Endothelial cell of umbilical vein (primary cell): ENCODE measurements at regions not wholly inside any gene's neighbourhood (a gene's known extent, or its start where the extent isn't known, plus 50 kb on each side); places are given as distances from the start of the nearest gene placed in this dataset.

Experiments
- BruUV-seq: library from RNA; stranded (reverse); fragments of 400-500 nt; replicated peaks from 2 replicates; lab custom pipeline; 2021; lab: Mats Ljungman, UMichigan
- CTCF ChIA-PET: fragments of 300-600, 350-600 bp; sonication (Branson Sonifier 250); formaldehyde crosslinking; loops from one replicate; lab custom pipeline; 2021; ENCODE audit warnings: antibody characterized with exemption, inconsistent platforms; lab: Charles Lee
- POLR2A ChIA-PET: fragments of 300-600, 350-600 bp; sonication (Branson Sonifier 250); formaldehyde crosslinking; loops from one replicate; lab custom pipeline; 2021; ENCODE audit warnings: antibody characterized with exemption, inconsistent platforms; lab: Charles Lee
- DNase-seq: peaks from one replicate; pipeline ENCODE4 v3.0.0-alpha.2; 2011; ENCODE audit warnings: low read depth, low spot score
- FAIRE-seq: peaks from 2 replicates; lab custom pipeline; 2011; peaks lifted over from hg19 to GRCh38; lab: Jason Lieb, UNC
- H2AFZ ChIP-seq: 2 replicates; pipeline ENCODE4 v1.6.0; 2012; ENCODE audit warnings: low read depth, low read length, control low read depth, inconsistent platforms
- H3K27ac ChIP-seq: 2 replicates; pipeline ENCODE4 v1.5.1; 2011; ENCODE audit warnings: low read depth, mild to moderate bottlenecking, control low read depth, low read length, moderate library complexity; ENCODE audit not compliant: insufficient read depth
- H3K27me3 ChIP-seq, 2 experiments: 2 replicates each; pipeline versions ENCODE4 v1.6.0 to v1.6.1; 2011; ENCODE audit warnings: low read length in 2 of 2, mixed read lengths in 1 of 2; ENCODE audit not compliant: control insufficient read depth in 2 of 2, insufficient read depth in 2 of 2
- H3K36me3 ChIP-seq, 2 experiments: 2 replicates in 1 of 2; 3 replicates in 1 of 2; pipeline ENCODE4 v1.5.1; 2011; ENCODE audit warnings: low read length in 2 of 2, mild to moderate bottlenecking in 1 of 2, moderate library complexity in 1 of 2; ENCODE audit not compliant: control insufficient read depth in 2 of 2, insufficient read depth in 2 of 2; ENCODE audit errors: extremely low read depth in 1 of 2
- H3K4me1 ChIP-seq: 3 replicates; pipeline ENCODE4 v1.5.1; 2011; ENCODE audit warnings: mild to moderate bottlenecking, low read length; ENCODE audit not compliant: control insufficient read depth, insufficient read depth; ENCODE audit errors: extremely low read depth
- H3K4me2 ChIP-seq: 2 replicates; pipeline ENCODE4 v1.6.1; 2011; ENCODE audit warnings: low read length, control low read depth, mixed read lengths; ENCODE audit not compliant: insufficient read depth
- H3K4me3 ChIP-seq, 3 experiments: fragments of 200-600 bp in 1 of 3; sonication (generic), shearing (Covaris generic) in 1 of 3; replicated peaks in 1 of 3; 2 replicates each; pipeline ENCODE4 v1.5.1; 2011 to 2016; ENCODE audit warnings: control low read depth in 3 of 3, low read length in 3 of 3, mild to moderate bottlenecking in 2 of 3, inconsistent platforms in 1 of 3, low read depth in 1 of 3, moderate library complexity in 1 of 3; ENCODE audit not compliant: insufficient read depth in 1 of 3
- H3K79me2 ChIP-seq: 2 replicates; pipeline ENCODE4 v1.6.0; 2012; ENCODE audit warnings: low read length, inconsistent platforms; ENCODE audit not compliant: control insufficient read depth, insufficient read depth
- H3K9ac ChIP-seq: replicated peaks from 2 replicates; pipeline ENCODE3; 2011; ENCODE audit warnings: low read length, control low read depth; ENCODE audit not compliant: insufficient read depth; ENCODE audit errors: extremely low read depth
- H3K9me1 ChIP-seq: replicated peaks from 3 replicates; pipeline ENCODE4 v1.6.0; 2011; ENCODE audit warnings: mild to moderate bottlenecking, low read length; ENCODE audit not compliant: control insufficient read depth, insufficient read depth; ENCODE audit errors: extremely low read depth
- H3K9me3 ChIP-seq: replicated peaks from 2 replicates; pipeline ENCODE4 v1.5.1; 2012; ENCODE audit warnings: low read length, inconsistent platforms; ENCODE audit not compliant: control insufficient read depth, insufficient read depth
- H4K20me1 ChIP-seq: replicated peaks from 2 replicates; pipeline ENCODE3; 2011; ENCODE audit warnings: mild to moderate bottlenecking, low read length; ENCODE audit not compliant: control insufficient read depth, insufficient read depth; ENCODE audit errors: extremely low read depth
- EZH2 ChIP-seq: IDR thresholded peaks from 2 replicates; pipeline ENCODE4 v1.6.1; 2012; ENCODE audit warnings: borderline replicate concordance, low read depth, mild to moderate bottlenecking, moderate library complexity, low read length, inconsistent platforms; ENCODE audit not compliant: severe bottlenecking
- FOS ChIP-seq: IDR thresholded peaks from 2 replicates; pipeline ENCODE4 v1.6.1; 2011; ENCODE audit warnings: mild to moderate bottlenecking, low read length, moderate library complexity, borderline replicate concordance; ENCODE audit not compliant: insufficient read depth
- GATA2 ChIP-seq: IDR thresholded peaks from 2 replicates; pipeline ENCODE4 v1.7.0; 2011; ENCODE audit warnings: low read depth, mild to moderate bottlenecking, moderate library complexity, mixed read lengths, low read length; ENCODE audit not compliant: insufficient read length, insufficient read depth
- JUN ChIP-seq: IDR thresholded peaks from 2 replicates; pipeline ENCODE4 v1.6.1; 2011; ENCODE audit warnings: borderline replicate concordance, low read depth; ENCODE audit not compliant: insufficient read length, insufficient read depth
- MYC ChIP-seq: IDR thresholded peaks from one replicate; pipeline ENCODE4 v1.6.1; 2011; ENCODE audit warnings: mild to moderate bottlenecking, low read depth, low read length
- POLR2A ChIP-seq: IDR thresholded peaks from 2 replicates; pipeline ENCODE4 v1.6.1; 2012; ENCODE audit warnings: low read depth, mild to moderate bottlenecking, control low read depth, low read length
- POLR2AphosphoS5 ChIP-seq: IDR thresholded peaks from 2 replicates; pipeline ENCODE4 v1.6.1; 2012; ENCODE audit warnings: low read depth, mild to moderate bottlenecking, control low read depth, low read length, moderate library complexity; ENCODE audit not compliant: insufficient read depth
- dilution Hi-C: fragments of 300-500 bp; cut with MboI; formaldehyde crosslinking; loops from one replicate; pipeline ENCODE4 v1.15.0; 2019; ENCODE audit warnings: low sequenced_read_pairs; ENCODE audit not compliant: extremely low pct_ligation_motif_present
- intact Hi-C: fragments of 100-400 bp; cut with micrococcal nuclease; formaldehyde crosslinking; loops from one replicate; pipeline ENCODE4 v1.10.0; 2022
- TF ChIP-seq, protein P1 (sequence below): IDR thresholded peaks from 2 replicates; pipeline ENCODE4 v1.6.1; 2011; ENCODE audit not compliant: insufficient read depth, insufficient read length
- TF ChIP-seq, protein P2 (sequence below), 2 donors: IDR thresholded peaks; 1 replicate in 1 of 2; 2 replicates in 1 of 2; pipeline ENCODE4 v1.5.1; 2011; ENCODE audit warnings: low read length in 2 of 2, mild to moderate bottlenecking in 2 of 2, moderate library complexity in 2 of 2, control low read depth in 1 of 2, inconsistent platforms in 1 of 2, low read depth in 1 of 2; ENCODE audit not compliant: insufficient read depth in 1 of 2; ENCODE audit errors: extremely low read depth in 1 of 2

DNA sequence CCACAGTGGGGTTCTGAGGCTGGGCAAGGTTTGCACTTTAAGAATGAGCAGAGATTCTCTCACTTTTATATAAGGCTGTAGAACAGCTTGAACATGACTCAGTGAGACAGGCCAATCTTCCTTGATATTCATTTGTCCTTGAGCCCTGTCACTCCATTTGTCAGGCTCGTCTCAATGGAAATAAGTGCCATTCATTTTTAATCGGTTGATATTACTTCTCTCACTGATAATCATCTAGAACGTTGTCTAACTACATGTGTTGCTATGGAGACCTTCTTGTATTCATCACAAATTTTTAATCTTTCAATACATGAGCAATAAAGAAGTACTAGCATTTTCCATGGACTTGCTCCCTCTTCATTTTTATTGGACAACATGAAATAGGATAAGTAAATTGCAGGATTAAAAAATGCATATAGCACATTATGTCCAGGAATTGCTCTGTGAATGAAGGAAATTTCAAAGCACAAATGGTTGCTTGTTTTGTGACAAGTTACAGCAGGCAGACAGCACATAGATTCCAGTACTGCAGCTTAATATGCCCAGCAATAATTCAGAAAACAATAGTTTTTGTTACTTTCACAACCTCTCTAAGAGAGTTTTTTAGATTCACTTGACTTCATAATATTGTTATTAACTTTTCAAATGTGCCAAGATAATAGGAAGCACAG is 1178.4 kb upstream of the ATXN8OS start:
- BruUV-seq: no TSS peak
- dilution Hi-C loops: no loop called here
- FAIRE-seq: no peak

More for the DNA sequence above, 1178.4 kb upstream of the ATXN8OS start:
- Histone ChIP-seq H3K4me2 (no peak overlapping the region), H4K20me1 (no peaks in the 10 kb centered on the region), H3K4me3 (no peak overlapping the region), H3K9me3 (no peaks in the 10 kb centered on the region), H3K27ac (no peak overlapping the region), H3K79me2 (no peaks in the 10 kb centered on the region), H3K9me1 (no peaks in the 10 kb centered on the region), H3K27me3 (no peaks in the 10 kb centered on the region), H3K9ac (no peak overlapping the region), H3K36me3 (no peaks in the 10 kb centered on the region), H3K4me1 (no peaks in the 10 kb centered on the region), H2AFZ (no peak overlapping the region)
- TF ChIP-seq MYC (no peak), FOS (no peak), EZH2 (no peak), GATA2 (no peak), JUN (no peak), POLR2A (no peak), POLR2AphosphoS5 (no peak)
- TF ChIP-seq, protein P1, sequence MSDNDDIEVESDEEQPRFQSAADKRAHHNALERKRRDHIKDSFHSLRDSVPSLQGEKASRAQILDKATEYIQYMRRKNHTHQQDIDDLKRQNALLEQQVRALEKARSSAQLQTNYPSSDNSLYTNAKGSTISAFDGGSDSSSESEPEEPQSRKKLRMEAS: no peak
- TF ChIP-seq, protein P2, sequence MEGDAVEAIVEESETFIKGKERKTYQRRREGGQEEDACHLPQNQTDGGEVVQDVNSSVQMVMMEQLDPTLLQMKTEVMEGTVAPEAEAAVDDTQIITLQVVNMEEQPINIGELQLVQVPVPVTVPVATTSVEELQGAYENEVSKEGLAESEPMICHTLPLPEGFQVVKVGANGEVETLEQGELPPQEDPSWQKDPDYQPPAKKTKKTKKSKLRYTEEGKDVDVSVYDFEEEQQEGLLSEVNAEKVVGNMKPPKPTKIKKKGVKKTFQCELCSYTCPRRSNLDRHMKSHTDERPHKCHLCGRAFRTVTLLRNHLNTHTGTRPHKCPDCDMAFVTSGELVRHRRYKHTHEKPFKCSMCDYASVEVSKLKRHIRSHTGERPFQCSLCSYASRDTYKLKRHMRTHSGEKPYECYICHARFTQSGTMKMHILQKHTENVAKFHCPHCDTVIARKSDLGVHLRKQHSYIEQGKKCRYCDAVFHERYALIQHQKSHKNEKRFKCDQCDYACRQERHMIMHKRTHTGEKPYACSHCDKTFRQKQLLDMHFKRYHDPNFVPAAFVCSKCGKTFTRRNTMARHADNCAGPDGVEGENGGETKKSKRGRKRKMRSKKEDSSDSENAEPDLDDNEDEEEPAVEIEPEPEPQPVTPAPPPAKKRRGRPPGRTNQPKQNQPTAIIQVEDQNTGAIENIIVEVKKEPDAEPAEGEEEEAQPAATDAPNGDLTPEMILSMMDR (IDR thresholded peaks at IDR 0.05; ENCODE audit: extremely low read depth in 1 of 2, insufficient read depth in 1 of 2, low read depth in 1 of 2, low read length in 2 of 2): no peak
- DNase-seq: no peak
- CTCF ChIA-PET: no interaction called here
- intact Hi-C loops: loop anchor here (10.0 kb wide), 1 partner anchor 396 kb away; no protein-coding TSS in a partner anchor
- POLR2A ChIA-PET: no interaction called here
